ENCODE measurements at regions not wholly inside any gene's neighbourhood (a gene's known extent, or its start where the extent isn't known, plus 50 kb on each side); places are given as distances from the start of the nearest gene placed in this dataset.

- 58% methylated on average over 2 of the region's 2 CpGs for WGBS
- no peak for DNase-seq (ENCODE audit: low spot score in 2 of 2)
- H3K4me3 ChIP-seq, result no peak overlapping the region
- H3K9me3 ChIP-seq, result no peaks in the 10 kb centered on the region
- TF ChIP-seq POLR2AphosphoS5 (IDR thresholded peaks at IDR 0.05) (no peak), POLR2A (IDR thresholded peaks at IDR 0.05) (no peak), EP300 (IDR thresholded peaks at IDR 0.05) (no peak), CTCF (IDR thresholded peaks at IDR 0.05) (no peak)
- H3K36me3 ChIP-seq, result no peaks in the 10 kb centered on the region
- no peak overlapping the region for H3K27ac ChIP-seq
- H3K4me1 ChIP-seq, result no peaks in the 10 kb centered on the region
- no peaks in the 10 kb centered on the region for H3K27me3 ChIP-seq
Measured at GRCh38 chr3:168815946-168816345, 720.2 kb upstream of the GOLIM4 start.

- Histone ChIP-seq H3K36me3 (no peaks in the 10 kb centered on the region), H3K27me3 (no peaks in the 10 kb centered on the region), H3K27ac (no peak overlapping the region), H3K4me3 (no peak overlapping the region), H3K9me3 (no peaks in the 10 kb centered on the region), H3K4me1 (no peaks in the 10 kb centered on the region)
- no peak for DNase-seq (ENCODE audit: low spot score in 2 of 2)
- TF ChIP-seq EP300 (IDR thresholded peaks at IDR 0.05) (no peak), POLR2AphosphoS5 (IDR thresholded peaks at IDR 0.05) (no peak), POLR2A (IDR thresholded peaks at IDR 0.05) (no peak), CTCF (IDR thresholded peaks at IDR 0.05) (no peak)
- 87% methylated on average over 2 of the region's 2 CpGs for WGBS
Measured at GRCh38 chr3:168813225-168813802, 717.6 kb upstream of the GOLIM4 start.

GRCh38 chr3:168812234-168812633 lies 716.5 kb upstream of the GOLIM4 start:
- no peak overlapping the region for H3K27ac ChIP-seq
- TF ChIP-seq EP300 (IDR thresholded peaks at IDR 0.05) (no peak), CTCF (IDR thresholded peaks at IDR 0.05) (no peak), POLR2AphosphoS5 (IDR thresholded peaks at IDR 0.05) (no peak), POLR2A (IDR thresholded peaks at IDR 0.05) (no peak)
- H3K9me3 ChIP-seq, result no peaks in the 10 kb centered on the region

GRCh38 chr3:168808596-168808995 lies 712.9 kb upstream of the GOLIM4 start:
- no peak for DNase-seq (ENCODE audit: low spot score in 2 of 2)
- Histone ChIP-seq H3K4me3 (no peak overlapping the region), H3K27me3 (no peaks in the 10 kb centered on the region), H3K36me3 (no peaks in the 10 kb centered on the region), H3K4me1 (no peaks in the 10 kb centered on the region), H3K27ac (no peak overlapping the region), H3K9me3 (no peaks in the 10 kb centered on the region)
- TF ChIP-seq POLR2A (IDR thresholded peaks at IDR 0.05) (no peak), POLR2AphosphoS5 (IDR thresholded peaks at IDR 0.05) (no peak), EP300 (IDR thresholded peaks at IDR 0.05) (no peak), CTCF (IDR thresholded peaks at IDR 0.05) (no peak)
- WGBS, result 93% methylated on average over 3 of the region's 3 CpGs

More at GRCh38 chr3:168812234-168812633, 716.5 kb upstream of the GOLIM4 start:
- Histone ChIP-seq H3K4me1 (no peaks in the 10 kb centered on the region), H3K4me3 (no peak overlapping the region), H3K27me3 (no peaks in the 10 kb centered on the region), H3K36me3 (no peaks in the 10 kb centered on the region)
- DNase-seq (ENCODE audit: low spot score in 2 of 2), result no peak
- 49% methylated on average over 3 of the region's 3 CpGs for WGBS

GRCh38 chr3:168807448-168807847 lies 711.7 kb upstream of the GOLIM4 start:
- TF ChIP-seq EP300 (IDR thresholded peaks at IDR 0.05) (no peak), POLR2AphosphoS5 (IDR thresholded peaks at IDR 0.05) (no peak), POLR2A (IDR thresholded peaks at IDR 0.05) (no peak), CTCF (IDR thresholded peaks at IDR 0.05) (no peak)
- Histone ChIP-seq H3K27me3 (no peaks in the 10 kb centered on the region), H3K27ac (no peak overlapping the region), H3K4me1 (no peaks in the 10 kb centered on the region), H3K36me3 (no peaks in the 10 kb centered on the region), H3K9me3 (no peaks in the 10 kb centered on the region), H3K4me3 (no peak overlapping the region)
- no peak for DNase-seq (ENCODE audit: low spot score in 2 of 2)
- WGBS, result 50% methylated on average over 4 of the region's 4 CpGs

All from suprapubic skin (tissue), 4 donors.